ENCODE measurements at regions not wholly inside any gene's neighbourhood (a gene's known extent, or its start where the extent isn't known, plus 50 kb on each side); places are given as distances from the start of the nearest gene placed in this dataset.
"Not testable (repeated sequence)": the region's sequence is repeated elsewhere in the genome, so short reads cannot be mapped to it uniquely, and the experiment has no call there.

DNA sequence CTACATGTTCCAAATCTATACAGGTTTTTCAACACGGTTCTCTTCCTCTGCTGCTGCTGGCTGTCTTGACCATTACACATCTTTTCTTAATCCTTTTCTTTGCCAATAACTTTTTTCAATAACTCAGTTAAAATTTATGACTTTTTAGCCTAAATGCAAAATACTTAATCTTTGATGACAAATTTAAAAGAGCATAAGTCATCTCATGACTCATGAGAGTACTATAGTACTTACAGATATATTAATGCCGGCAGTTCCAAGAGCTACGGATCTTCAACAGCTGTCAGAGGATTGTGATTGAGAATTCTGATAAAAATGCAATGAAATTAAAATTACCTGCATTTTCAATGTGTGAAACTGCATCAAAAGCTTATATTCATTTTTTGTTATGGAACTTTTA lies 105.5 kb downstream of the KPNA2 start:
- no peak for DNase-seq

DNA sequence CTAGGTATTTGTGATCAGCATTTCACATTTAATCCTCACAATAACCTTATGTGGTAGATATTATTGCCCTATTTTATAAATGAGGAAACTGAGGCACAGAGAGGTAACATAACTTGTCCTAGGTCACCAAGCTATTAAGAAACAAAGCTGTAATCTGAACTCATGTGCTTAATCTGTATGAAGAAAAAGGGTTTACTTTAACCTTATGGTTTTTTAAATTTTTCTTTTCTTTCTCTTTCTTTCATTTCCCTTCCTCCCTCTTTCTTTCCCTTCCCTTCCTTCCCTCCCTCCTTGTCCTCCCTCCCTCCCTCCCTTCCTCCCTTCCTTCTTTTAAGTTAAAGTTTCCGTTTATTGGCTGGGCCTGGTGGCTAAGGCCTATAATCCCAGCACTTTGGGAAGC lies 105.2 kb upstream of the AMZ2 start:
- DNase-seq = no peak

DNA sequence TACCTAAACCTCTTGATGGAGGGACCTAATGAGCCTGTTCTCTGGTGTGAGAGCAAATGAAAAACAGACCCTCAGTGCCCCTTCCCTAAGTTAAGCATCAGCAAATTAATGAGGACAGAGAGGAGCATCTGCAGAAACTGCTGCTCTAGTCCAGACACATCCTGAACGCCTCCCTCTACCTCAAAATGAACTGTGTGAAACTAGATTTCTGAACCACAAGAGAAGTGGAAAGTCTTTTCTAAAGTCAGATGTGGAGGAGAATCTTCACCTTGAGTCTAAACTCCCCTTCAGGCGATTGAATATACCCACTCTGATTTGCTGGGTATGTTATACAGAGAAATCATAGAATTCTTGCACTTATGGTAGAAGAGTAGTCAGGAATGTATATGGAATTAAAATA lies 104.4 kb upstream of the AMZ2 start:
- DNase-seq = no peak

- DNase-seq = no peak
Measured at GRCh38 chr17:68145088-68145487, 102.8 kb upstream of the AMZ2 start.

- no peak for DNase-seq
Measured at GRCh38 chr17:68148936-68149335, 98.9 kb upstream of the AMZ2 start.

- DNase-seq = no peak
Measured at GRCh38 chr17:68152161-68152571, 95.7 kb upstream of the AMZ2 start.

- DNase-seq = no peak
Measured at GRCh38 chr17:68155692-68156091, 92.2 kb upstream of the AMZ2 start.

DNA sequence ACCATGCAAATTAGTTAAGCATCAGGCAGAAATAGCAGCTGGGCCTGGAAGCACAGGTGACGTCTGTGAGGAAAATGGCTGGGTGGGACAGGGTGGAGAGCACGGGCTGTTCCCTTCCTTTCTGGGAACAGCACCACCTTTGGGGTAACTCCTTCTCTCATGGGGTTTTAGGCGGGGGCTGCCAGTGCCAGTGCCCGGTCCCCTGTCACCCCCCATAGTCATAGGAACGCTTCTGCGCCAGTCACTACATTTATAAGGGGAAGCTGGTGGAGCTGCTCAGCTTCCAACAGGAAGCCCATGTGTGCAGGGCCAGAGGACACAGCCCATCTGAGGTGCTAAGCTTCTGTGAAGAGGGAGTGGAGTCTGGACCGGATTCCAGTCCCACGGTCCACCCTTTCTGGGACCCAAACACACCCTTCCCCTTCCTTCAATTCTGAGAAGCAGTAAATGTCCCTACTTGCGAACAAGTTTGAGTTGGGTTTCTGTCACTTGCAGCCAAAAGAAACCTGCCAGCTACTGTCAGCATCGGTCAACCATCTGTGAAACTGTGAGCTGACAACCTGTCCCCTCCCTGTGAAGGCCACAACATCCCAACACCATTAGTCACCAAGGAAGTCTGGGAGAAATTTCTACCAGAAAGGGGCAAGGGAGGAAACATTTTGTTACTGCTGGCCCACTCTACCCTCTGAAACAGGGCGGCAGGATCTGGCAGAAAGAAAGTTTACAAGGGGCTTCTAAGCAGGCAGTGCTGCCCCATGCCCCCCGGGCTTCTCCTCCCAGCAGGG lies 86.0 kb upstream of the AMZ2 start:
- DNase-seq = no peak

- DNase-seq = not testable (repeated sequence)
Measured at GRCh38 chr17:68168273-68169164, 79.3 kb upstream of the AMZ2 start.

DNA sequence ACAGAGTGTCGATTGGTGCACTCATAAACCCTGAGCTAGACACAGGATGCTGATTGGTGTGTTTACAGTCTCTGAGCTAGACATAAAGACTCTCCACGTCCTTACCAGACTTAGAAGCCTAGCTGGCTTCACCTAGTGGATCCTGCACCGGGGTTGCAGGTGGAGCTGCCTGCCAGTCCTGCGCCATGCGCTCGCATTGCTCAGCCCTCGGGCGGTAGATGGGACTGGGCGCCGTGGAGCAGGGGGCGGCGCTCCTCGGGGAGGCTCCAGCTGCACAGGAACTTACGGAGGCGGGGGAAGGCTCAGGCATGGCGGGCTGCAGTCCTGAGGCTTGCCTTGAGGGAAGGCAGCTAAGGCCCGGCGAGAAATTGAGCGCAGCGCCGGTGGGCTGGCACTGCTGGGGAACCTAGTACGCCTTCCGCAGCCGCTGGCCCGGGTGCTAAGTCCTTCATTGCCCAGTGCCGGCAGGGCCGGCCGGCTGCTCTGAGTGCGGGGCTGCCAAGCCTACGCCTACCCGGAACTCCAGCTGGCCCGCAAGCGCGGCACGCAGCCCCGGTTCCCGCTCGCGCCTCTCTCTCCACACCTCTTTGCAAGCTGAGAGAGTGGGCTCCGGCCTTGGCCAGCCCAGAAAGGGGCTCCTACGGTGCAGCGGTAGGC lies 78.5 kb upstream of the AMZ2 start:
- not testable (repeated sequence) for DNase-seq

GRCh38 chr17:68169840-68170239 lies 78.0 kb upstream of the AMZ2 start:
- no peak for DNase-seq

DNA sequence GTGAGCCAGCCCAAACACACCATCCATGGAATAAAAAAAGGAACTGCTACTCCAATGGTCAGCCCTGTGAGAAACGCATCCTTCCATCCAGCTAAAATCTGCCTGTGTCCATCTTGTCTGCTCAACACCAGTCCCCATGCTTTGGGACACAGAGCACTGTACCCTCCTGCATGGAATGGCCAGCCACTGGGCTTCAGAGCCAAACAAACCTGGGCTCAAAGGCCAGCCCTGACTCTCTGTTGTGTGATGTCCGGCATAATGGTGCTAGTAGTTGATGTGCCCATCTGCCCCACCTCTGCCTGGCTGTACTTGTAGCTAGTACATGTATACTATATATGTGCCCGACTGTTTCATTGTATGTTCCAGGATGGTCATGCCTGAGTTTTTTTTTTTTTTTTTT lies 77.6 kb upstream of the AMZ2 start:
- DNase-seq = no peak

GRCh38 chr17:68172461-68172954 lies 75.3 kb upstream of the AMZ2 start:
- peak; percentile 75 for DNase-seq

DNA sequence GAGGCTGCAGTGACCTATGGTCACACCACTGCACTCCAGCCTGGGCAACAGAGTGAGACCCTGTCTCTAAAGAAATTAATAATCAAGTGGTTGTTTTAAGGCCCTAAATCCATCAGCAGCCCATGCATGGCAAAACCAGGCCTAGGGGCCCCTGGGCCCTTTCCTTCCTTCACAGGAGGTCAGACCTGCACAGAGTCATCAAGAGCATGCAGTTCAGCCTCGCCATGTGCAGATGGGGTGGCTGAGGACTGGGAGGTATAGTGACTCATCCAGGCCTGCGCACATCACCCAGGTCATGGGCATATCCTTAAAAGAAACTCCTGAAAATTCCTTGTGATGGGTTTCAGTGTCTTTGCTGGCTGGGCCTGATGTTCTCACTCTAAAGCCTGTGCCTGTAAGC lies 72.4 kb upstream of the AMZ2 start:
- DNase-seq = no peak

GRCh38 chr17:68175905-68176304 lies 71.9 kb upstream of the AMZ2 start:
- DNase-seq = no peak

GRCh38 chr17:68176718-68177117 lies 71.1 kb upstream of the AMZ2 start:
- no peak for DNase-seq

DNA sequence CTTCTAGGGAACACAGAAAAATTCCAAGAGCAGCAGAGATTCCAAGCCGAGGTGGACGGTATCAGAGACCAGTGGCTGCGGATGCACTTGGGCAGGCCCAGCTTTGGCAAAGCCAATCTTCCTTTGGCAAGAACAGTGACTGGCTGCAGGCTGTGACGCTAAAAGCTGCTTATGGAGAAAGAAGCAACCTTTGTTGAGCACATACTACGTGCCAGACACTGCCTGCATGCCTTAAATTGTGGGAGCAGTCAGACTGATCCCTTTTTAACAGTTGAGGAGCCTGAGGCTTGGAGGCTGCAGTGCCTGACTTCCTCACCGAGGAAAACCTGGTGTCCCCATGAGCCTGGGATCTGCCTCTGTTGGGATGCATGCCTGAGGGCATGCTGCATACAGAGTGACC lies 69.0 kb upstream of the AMZ2 start:
- DNase-seq = no peak

DNA sequence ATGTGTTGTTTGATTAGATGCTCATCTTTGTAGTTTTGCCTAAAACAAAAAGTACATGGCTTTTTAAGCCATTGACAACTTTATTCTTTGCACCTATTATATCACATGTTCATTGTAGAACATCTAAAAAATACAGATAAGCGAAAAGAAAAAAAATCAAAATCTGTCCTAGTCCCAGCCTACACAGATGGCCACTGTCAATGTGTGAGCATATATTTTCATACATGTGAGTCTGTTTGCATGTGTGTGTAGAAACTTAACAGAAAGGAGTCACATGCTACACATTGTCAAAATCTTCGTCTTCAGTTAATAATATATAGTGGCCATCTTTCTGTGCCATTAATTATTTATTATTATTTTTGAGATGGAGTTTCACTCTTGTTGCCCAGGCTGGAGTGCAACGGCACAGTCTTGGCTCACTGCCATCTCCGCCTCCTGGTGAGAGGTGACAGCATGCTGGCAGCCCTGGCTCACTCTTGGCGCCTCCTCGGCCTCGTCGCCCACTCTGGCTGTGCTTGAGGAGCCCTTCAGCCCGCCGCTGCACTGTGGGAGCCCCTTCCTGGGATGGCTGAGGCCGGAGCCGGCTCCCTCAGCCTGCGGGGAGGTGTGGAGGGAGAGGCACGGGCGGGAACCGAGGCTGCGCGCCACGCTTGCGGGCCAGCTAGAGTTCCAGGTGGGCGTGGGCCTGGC lies 68.5 kb upstream of the AMZ2 start:
- DNase-seq = no peak

- DNase-seq = no peak
Measured at GRCh38 chr17:68179926-68180285, 67.9 kb upstream of the AMZ2 start.

DNA sequence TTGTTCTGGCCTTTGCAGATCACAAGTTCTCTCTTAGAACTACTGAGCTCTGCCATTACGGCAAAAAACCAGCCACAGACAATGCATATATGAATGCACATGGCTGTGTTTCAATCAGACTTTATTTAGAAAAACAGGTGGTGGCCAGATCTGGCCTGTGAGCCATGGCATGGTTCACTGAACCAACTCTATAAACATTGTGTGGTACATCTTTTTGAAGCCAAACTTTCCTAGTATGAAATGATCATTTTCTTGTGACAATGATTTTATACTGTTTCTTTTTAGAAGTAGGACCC lies 65.9 kb upstream of the AMZ2 start:
- no peak for DNase-seq

DNA sequence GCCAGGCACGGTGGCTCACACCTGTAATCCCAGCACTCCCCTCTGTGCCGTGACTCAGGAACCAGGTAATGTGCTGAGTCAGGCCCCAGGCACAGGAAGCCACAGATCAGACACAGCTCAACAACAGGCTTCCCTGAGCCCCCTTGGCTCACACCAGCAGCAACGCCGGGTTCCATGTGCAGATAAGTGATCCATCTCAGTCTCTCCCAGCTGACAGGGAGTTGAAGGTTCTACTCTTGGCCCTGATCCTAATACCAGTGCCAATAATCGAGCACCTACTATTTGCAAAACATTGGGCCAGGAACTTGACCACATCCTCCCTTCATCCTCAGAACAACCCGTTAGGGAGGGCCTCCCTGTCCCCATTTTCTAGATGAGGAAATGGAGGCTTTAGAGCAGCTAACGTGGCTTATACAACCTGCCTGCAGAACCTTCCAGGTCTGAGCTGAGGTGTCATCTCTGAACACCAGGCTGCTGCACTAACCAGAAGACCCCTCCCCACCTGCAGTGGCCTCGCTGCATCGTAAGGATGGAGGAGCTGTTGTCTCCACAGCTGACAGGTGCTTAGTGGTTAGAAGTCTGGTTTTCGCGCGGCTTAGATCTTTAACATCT lies 64.8 kb upstream of the AMZ2 start:
- DNase-seq = no peak

DNA sequence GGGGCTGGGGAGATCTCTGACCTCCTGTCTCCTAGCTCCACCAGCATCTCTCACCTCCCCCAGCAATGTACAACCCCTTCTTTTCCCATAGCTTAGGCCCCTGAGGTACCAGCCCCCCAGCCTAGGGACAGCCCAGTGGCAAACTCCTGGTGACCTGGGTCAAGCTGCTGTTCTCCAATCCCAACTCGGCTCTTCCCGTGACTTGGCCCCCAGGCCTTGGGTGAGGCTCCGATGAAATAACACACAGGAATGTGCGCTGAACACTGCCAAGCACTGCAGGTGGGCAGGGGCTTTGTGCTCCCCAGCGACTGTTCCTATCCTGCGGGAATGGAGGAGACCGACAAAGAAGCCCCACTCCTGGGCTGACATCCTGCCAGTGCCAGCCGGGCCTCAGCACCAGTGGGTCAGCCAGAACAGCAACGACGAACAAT lies 63.7 kb upstream of the AMZ2 start:
- no peak for DNase-seq

All from right hindlimb (tissue), 1 donor.